HCT116 (cell line): ENCODE measurements at regions not wholly inside any gene's neighbourhood (a gene's known extent, or its start where the extent isn't known, plus 50 kb on each side); places are given as distances from the start of the nearest gene placed in this dataset.

Experiments used
- ATAC-seq: fragments of 200-7000 bp; cut with Tn5 transposase; 2 replicates; pipeline ENCODE4 v1.9.1; 2020; ENCODE audit warnings: mild to moderate bottlenecking, moderate library complexity
- BruUV-seq: library from RNA; stranded (reverse); fragments of 400-500 nt; replicated peaks from 2 replicates; lab custom pipeline; 2021; lab: Mats Ljungman, UMichigan
- CTCF ChIA-PET: fragments of 300-600 bp; sonication (Branson Sonifier 250); formaldehyde crosslinking; loops from one replicate; lab custom pipeline; 2021; ENCODE audit warnings: antibody characterized with exemption; lab: Charles Lee
- POLR2A ChIA-PET: fragments of 300-600, 350-600 bp; sonication (Branson Sonifier 250); formaldehyde crosslinking; loops from one replicate; lab custom pipeline; 2021; ENCODE audit warnings: antibody characterized with exemption; lab: Charles Lee
- RAD21 ChIA-PET, 2 experiments: fragments of 300-600 bp; sonication (Branson Sonifier 250); formaldehyde crosslinking; loops; one replicate each; lab custom pipeline; 2023; ENCODE audit warnings: low total read pairs in 2 of 2; ENCODE audit not compliant: uncharacterized antibody in 2 of 2, unreplicated experiment in 2 of 2, low non-redundant PET in 1 of 2; lab: Charles Lee
- DNase-seq: peaks from one replicate; pipeline ENCODE4 v3.0.0-alpha.2; 2010; ENCODE audit warnings: low read depth, low spot score
- H2AFZ ChIP-seq: fragments of 200-600 bp; shearing (Covaris generic), sonication (generic); 2 replicates; pipeline ENCODE4 v1.6.1; 2017; ENCODE audit warnings: low read depth, mixed run types, mixed read lengths, antibody characterized with exemption, low read length; ENCODE audit not compliant: poor library complexity, severe bottlenecking
- H3K27ac ChIP-seq: 2 replicates; pipeline ENCODE4 v1.5.1; 2012; ENCODE audit warnings: low read depth, low read length
- H3K27me3 ChIP-seq: fragments of 200-600 bp; sonication (generic); 2 replicates; pipeline ENCODE4 v1.6.1; 2016; ENCODE audit warnings: mixed run types, low read length, mixed read lengths; ENCODE audit not compliant: insufficient read depth
- H3K36me3 ChIP-seq, 2 experiments: fragments of 200-500 bp in 1 of 2; fragments of 200-600 bp in 1 of 2; sonication (Bioruptor generic) in 1 of 2; sonication (generic) in 1 of 2; 2 replicates each; pipeline versions ENCODE4 v1.5.1 to v1.6.1; 2014 to 2016; ENCODE audit warnings: low read length in 2 of 2, inconsistent platforms in 1 of 2, mixed read lengths in 1 of 2, mixed run types in 1 of 2; ENCODE audit not compliant: insufficient read depth in 2 of 2, control insufficient read depth in 1 of 2
- H3K4me1 ChIP-seq, 2 experiments: fragments of 200-600 bp in 1 of 2; sonication (generic) in 1 of 2; 2 replicates each; pipeline versions ENCODE4 v1.5.1 to v1.6.1; 2012 to 2017; ENCODE audit warnings: low read length in 2 of 2, inconsistent platforms in 1 of 2, mild to moderate bottlenecking in 1 of 2, mixed read lengths in 1 of 2, mixed run types in 1 of 2, moderate library complexity in 1 of 2; ENCODE audit not compliant: insufficient read depth in 2 of 2, control insufficient read depth in 1 of 2
- H3K4me2 ChIP-seq: fragments of 200-600 bp; sonication (generic); 2 replicates; pipeline ENCODE4 v1.6.1; 2017; ENCODE audit warnings: mixed run types, low read length, mixed read lengths
- H3K4me3 ChIP-seq, 2 experiments: fragments of 200-600 bp in 1 of 2; sonication (generic) in 1 of 2; replicated peaks in 1 of 2; 2 replicates each; pipeline ENCODE4 v1.5.1; 2011 to 2016; ENCODE audit warnings: low read length in 2 of 2, control low read depth in 1 of 2, low read depth in 1 of 2, mild to moderate bottlenecking in 1 of 2, mixed read lengths in 1 of 2, mixed run types in 1 of 2
- H3K79me2 ChIP-seq: fragments of 200-600 bp; sonication (generic); 2 replicates; pipeline ENCODE4 v1.6.1; 2017; ENCODE audit warnings: mild to moderate bottlenecking, mixed run types, low read length, moderate library complexity, mixed read lengths; ENCODE audit not compliant: insufficient read depth
- H3K9ac ChIP-seq: fragments of 200-600 bp; sonication (generic); 2 replicates; pipeline ENCODE4 v1.6.1; 2016; ENCODE audit warnings: low read length, mixed read lengths
- H3K9me2 ChIP-seq: fragments of 200-600 bp; sonication (generic), shearing (Covaris generic); 2 replicates; pipeline ENCODE4 v1.6.1; 2017; ENCODE audit warnings: mixed run types, mild to moderate bottlenecking, moderate library complexity; ENCODE audit not compliant: insufficient read depth
- H3K9me3 ChIP-seq, 2 experiments: fragments of 200-500 bp in 1 of 2; fragments of 200-600 bp in 1 of 2; sonication (Bioruptor generic) in 1 of 2; sonication (generic) in 1 of 2; 2 replicates each; pipeline ENCODE4 v1.6.1; 2014 to 2017; ENCODE audit warnings: low read length in 2 of 2, mixed read lengths in 2 of 2, inconsistent platforms in 1 of 2, low read depth in 1 of 2, mild to moderate bottlenecking in 1 of 2, mixed run types in 1 of 2, moderate library complexity in 1 of 2; ENCODE audit not compliant: control insufficient read depth in 1 of 2, insufficient read depth in 1 of 2
- H4K20me1 ChIP-seq: fragments of 200-600 bp; sonication (generic), shearing (Covaris generic); 2 replicates; pipeline ENCODE4 v1.6.1; 2017; ENCODE audit warnings: mixed run types, mild to moderate bottlenecking, moderate library complexity; ENCODE audit not compliant: insufficient read depth
- ATF3 ChIP-seq: IDR thresholded peaks from 2 replicates; pipeline ENCODE4 v1.6.1; 2012
- CTCF ChIP-seq, 3 experiments: fragments of 200-600 bp in 1 of 3; sonication (generic) in 1 of 3; IDR thresholded peaks in 2 of 3; conservative IDR thresholded peaks in 1 of 3; 2 replicates each; pipeline ENCODE4 v1.5.1; 2012 to 2017; ENCODE audit warnings: low read depth in 2 of 3, low read length in 2 of 3, antibody characterized with exemption in 1 of 3, borderline replicate concordance in 1 of 3, control low read depth in 1 of 3, mild to moderate bottlenecking in 1 of 3, mixed read lengths in 1 of 3, mixed run types in 1 of 3, moderate library complexity in 1 of 3; ENCODE audit not compliant: insufficient read depth in 1 of 3
- EGR1 ChIP-seq: IDR thresholded peaks from 2 replicates; pipeline ENCODE4 v1.6.1; 2012; ENCODE audit warnings: low read depth
- FOSL1 ChIP-seq: IDR thresholded peaks from 2 replicates; pipeline ENCODE4 v1.6.1; 2012; ENCODE audit warnings: low read depth
- POLR2A ChIP-seq: IDR thresholded peaks from 2 replicates; pipeline ENCODE4 v1.7.0; 2011; ENCODE audit warnings: borderline replicate concordance; ENCODE audit not compliant: insufficient read depth, insufficient read length; ENCODE audit errors: extremely low read depth
- POLR2AphosphoS5 ChIP-seq: IDR thresholded peaks from 2 replicates; pipeline ENCODE4 v1.6.1; 2011; ENCODE audit warnings: mild to moderate bottlenecking, low read depth, low read length, moderate library complexity
- RAD21 ChIP-seq: IDR thresholded peaks from 2 replicates; pipeline ENCODE4 v1.6.1; 2012; ENCODE audit warnings: low read depth, mild to moderate bottlenecking
- REST ChIP-seq: IDR thresholded peaks from 2 replicates; pipeline ENCODE4 v1.6.1; 2012; ENCODE audit warnings: low read depth
- SIN3A ChIP-seq: IDR thresholded peaks from 2 replicates; pipeline ENCODE4 v1.6.1; 2012; ENCODE audit warnings: low read depth
- SP1 ChIP-seq: IDR thresholded peaks from 2 replicates; pipeline ENCODE4 v1.6.1; 2012; ENCODE audit warnings: low read depth
- ZNF274 ChIP-seq: fragments of 200-500 bp; sonication (Bioruptor generic); IDR thresholded peaks from 2 replicates; pipeline ENCODE4 v1.6.1; 2014; ENCODE audit warnings: mild to moderate bottlenecking, low read depth, low read length, inconsistent platforms
- intact Hi-C: fragments of 100-400 bp; cut with micrococcal nuclease; formaldehyde crosslinking; loops from 2 replicates; pipeline ENCODE4 v1.10.0; 2022

- POLR2A ChIA-PET = no interaction called here
- CTCF ChIA-PET = no interaction called here
- Histone ChIP-seq H3K9me3 (0 out of 4 replicates have a peak, but pooled peaks cover 0 to 4% of the 10 kb centered on the region in 2 experiments), H3K4me2 (no peak overlapping the region), H4K20me1 (no peaks in the 10 kb centered on the region), H3K4me1 (peaks cover 4 to 9% of the 10 kb centered on the region in 2 experiments), H3K79me2 (no peaks in the 10 kb centered on the region), H3K36me3 (no peaks in the 10 kb centered on the region), H3K4me3 (no peak overlapping the region), H3K9ac (no peak overlapping the region), H3K27ac (no peak overlapping the region), H3K27me3 (no peaks in the 10 kb centered on the region), H3K9me2 (no peaks in the 10 kb centered on the region), H2AFZ (no peak overlapping the region)
- ATAC-seq = no peak
- RAD21 ChIA-PET = no interaction called here
- intact Hi-C loops = no loop called here
- BruUV-seq = no TSS peak
- TF ChIP-seq REST (no peak), ATF3 (no peak), SP1 (no peak), SIN3A (no peak), RAD21 (no peak), ZNF274 (no peak), CTCF (IDR thresholded peaks at IDR 0.05 in 2 of 3, conservative IDR thresholded peaks at IDR 0.05 in 1 of 3; ENCODE audit: borderline replicate concordance in 1 of 3, insufficient read depth in 1 of 3, low read depth in 2 of 3, low read length in 2 of 3) (no peak), POLR2A (no peak), FOSL1 (no peak), POLR2AphosphoS5 (no peak), EGR1 (no peak)
- DNase-seq = no peak
These were observed 372.7 kb upstream of the THBS1 start for GRCh38 chr15:39208187-39208586.
